Stromal cell of bone marrow (primary cell): ENCODE measurements at regions not wholly inside any gene's neighbourhood (a gene's known extent, or its start where the extent isn't known, plus 50 kb on each side); places are given as distances from the start of the nearest gene placed in this dataset.
"Not testable (repeated sequence)": the region's sequence is repeated elsewhere in the genome, so short reads cannot be mapped to it uniquely, and the experiment has no call there.

Experiments used
- DNase-seq: peaks from one replicate; pipeline ENCODE4 v3.0.0-alpha.2; 2012; ENCODE audit warnings: low read depth

DNA sequence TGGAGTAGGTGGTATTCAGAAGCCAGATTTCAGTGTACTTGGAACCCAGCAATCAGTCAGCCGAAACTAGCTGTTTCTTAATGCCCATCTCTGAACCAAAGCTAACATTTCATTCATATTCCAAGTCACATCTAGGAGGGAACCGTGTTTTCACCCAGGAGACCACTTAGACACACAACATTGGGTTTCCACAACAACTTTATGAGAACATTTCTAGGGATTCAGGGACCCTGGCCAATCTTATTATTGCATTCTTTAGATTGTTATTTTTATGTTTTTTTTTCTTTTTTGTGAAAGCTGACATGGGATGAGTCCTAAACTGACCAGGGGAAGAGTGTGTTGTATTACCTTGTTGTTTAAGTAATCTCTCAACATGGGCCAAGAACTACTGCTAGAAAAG, 72.5 kb upstream of the KIAA0040 start:
- no peak for DNase-seq

DNA sequence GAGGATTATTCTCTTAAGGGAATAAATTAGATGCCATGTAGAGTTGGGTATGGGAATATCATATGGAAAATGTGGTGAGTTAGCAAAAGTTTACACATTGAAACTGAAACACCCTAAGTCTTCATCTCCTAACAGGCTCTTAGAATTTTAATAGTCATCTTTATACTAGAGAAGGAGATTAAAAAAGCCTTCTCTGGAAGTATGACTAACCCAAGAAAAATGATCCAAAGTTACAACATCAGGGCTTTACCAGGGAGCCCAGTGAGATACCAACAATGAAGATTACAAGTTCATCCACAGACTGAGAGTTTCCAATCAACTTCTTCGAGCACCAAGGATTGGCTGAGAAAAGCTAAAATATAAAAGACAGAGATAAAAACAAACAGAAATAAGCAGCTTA, 70.0 kb upstream of the KIAA0040 start:
- peak; percentile 7 for DNase-seq

DNA sequence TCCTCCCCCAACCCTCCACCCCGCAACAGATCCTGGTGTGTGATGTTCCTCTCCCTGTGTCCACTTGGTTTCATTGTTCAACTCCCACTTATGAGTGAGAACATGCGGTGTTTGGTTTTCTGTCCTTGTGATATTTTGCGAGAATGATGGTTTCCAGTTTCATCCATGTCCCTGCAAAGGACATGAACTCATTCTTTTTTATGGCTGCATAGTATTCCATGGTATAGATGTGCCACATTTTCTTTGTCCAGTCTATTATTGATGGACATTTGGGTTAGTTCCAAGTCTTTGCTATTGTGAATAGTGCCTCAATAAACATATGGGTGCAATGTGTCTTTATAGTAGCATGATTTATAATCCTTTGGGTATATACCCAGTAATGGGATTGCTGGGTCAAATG, 63.7 kb upstream of the KIAA0040 start:
- DNase-seq, result not testable (repeated sequence)

DNA sequence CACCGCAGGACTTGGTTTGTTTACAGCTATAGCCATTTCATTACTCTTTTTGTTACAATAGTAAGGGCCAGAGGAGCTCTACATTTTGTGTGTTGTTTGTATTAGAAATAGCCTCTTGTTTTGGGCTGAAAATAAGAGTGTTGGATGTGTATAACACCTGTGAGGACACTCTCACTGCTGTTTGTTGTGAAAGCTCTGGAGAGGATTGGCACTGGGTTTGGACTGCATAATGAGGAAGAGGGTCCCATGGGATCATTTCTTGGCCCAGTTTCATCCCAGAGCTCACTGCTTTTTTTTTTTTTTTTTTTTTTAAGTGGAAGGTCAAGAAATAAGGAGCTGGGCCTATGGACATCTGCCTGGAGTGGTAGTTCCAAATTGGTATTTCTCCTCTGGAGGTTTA, 61.6 kb upstream of the KIAA0040 start:
- no peak for DNase-seq

DNA sequence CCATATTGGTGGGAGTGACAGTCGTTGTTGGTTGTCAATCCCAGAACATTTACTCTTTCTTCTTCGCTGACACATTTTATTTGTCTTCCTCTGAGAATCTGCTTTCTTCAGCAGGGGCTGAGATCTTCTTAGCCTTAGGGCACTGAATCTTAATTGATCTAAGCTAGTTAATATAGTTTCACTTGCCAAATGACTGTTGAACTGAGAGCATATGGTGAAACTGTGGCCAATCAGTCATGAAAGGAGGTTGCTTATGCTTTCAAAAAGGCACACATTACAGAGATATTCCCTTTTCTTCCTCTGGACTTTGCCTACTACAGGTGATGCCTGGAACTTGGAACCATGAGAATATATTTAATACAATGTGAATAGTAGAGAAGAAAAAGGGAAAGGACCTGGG, 60.0 kb upstream of the KIAA0040 start:
- no peak for DNase-seq

DNA sequence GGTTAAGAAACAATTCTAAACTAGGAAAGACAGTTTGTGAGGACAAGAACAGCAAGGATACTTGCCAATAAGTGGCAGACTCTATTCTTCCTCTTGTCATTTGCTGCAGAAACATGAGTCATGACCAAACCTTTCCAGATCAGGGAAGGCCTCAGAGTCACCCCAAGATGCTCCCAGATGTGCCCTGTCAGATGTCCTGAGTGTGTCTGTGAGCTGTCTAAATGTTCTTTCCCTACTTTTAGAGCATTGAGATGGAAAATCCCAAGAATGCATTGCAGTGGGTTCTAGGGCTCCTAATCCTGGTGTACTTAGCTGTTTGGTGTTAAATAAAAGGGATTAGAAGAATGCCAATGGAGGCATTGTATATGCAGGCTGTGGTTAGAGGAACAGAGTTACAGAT, 57.5 kb upstream of the KIAA0040 start:
- no peak for DNase-seq

DNA sequence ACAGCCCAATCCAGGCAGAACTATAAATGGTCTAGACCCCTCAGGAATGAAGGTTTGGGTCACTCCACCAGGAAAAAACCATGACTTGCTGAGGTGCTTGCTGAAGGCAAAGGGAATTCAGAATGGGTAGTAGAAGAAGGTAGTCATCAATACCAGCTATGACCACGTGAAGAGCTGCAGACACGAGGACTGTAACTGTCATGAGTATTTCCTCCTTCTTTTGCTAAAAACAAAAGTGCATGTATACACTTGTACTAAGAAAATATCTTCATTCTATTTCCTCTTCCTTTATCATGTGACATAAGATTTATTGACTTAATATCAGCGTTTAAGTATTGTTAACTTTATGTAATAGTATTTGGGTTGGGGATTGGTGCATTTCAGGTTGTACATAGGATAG, 55.5 kb upstream of the KIAA0040 start:
- DNase-seq, result not testable (repeated sequence)

DNA sequence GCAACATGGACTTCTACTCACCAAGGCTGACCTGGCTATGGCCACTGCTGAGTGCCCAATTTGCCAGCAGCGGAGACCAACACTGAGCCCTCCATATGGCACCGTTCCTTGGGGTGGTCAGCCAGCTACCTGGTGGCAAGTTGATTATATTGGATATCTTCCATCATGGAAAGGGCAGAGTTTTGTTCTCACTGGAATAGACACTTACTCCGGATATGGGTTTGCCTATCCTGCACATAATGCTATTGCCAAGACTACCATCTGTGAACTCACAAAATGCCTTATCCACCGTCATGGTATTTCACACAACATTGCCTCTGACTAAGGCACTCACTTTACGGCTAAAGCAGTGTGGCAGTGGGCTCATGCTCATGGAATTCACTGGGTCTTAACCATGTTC, 54.5 kb upstream of the KIAA0040 start:
- DNase-seq, result not testable (repeated sequence)

DNA sequence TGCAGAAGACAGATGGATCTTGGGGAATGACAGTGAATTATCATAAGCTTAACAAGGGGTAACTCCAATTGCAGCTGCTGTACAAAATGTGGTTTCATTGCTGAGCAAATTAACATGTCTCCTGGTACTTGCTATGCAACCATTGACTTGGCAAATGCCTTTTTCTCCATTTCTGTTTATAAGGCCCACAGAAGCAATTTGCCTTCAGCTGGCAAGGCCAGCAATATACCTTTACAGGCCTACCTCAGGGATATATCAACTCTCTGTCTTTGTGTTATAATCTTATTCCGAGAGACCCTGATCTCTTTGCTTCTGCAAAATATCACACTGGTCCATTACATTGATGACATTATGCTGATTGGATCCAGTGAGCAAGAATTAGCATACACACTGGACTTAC, 52.7 kb upstream of the KIAA0040 start:
- no peak for DNase-seq

DNA sequence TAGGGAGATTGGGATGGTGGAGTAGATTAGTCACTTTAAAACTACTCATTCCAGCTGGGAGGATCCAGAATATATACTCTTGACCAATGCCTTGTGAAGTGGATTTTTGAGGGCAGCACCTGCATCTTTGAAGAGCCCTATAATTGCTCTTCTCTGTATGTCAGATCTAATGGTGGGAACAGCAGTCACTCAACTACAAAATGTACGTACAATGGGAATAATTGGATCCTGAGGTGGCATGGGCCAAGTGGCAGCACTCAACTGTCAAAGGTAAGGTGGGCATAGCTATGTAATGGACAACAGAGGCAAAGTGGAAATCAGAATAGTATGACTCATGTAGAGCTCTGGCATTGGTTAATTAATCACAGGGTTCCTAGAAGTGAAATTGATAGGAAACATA, 51.6 kb upstream of the KIAA0040 start:
- no peak for DNase-seq
